EH (cell line): ENCODE measurements at regions not wholly inside any gene's neighbourhood (a gene's known extent, or its start where the extent isn't known, plus 50 kb on each side); places are given as distances from the start of the nearest gene placed in this dataset.
A peak's percentile ranks its signal among the peaks of the same experiment; 100 is the strongest.

Source experiments
- DNase-seq: peaks from one replicate; pipeline ENCODE4 v3.0.0-alpha.2; 2015; ENCODE audit warnings: low read depth

GRCh38 chr3:132237652-132238032 lies 79.6 kb upstream of the ACP3 start:
- DNase-seq: no peak

GRCh38 chr3:132239587-132239986 lies 77.6 kb upstream of the ACP3 start:
- no peak for DNase-seq

GRCh38 chr3:132241776-132242514 lies 75.3 kb upstream of the ACP3 start:
- DNase-seq: no peak

- no peak for DNase-seq
Observed at GRCh38 chr3:132242790-132243189, 74.4 kb upstream of the ACP3 start.

- no peak for DNase-seq
Observed at GRCh38 chr3:132245552-132246142, 71.6 kb upstream of the ACP3 start.

- no peak for DNase-seq
Observed at GRCh38 chr3:132246212-132246611, 71.0 kb upstream of the ACP3 start.

- DNase-seq: no peak
Observed at GRCh38 chr3:132247211-132247610, 70.0 kb upstream of the ACP3 start.

- DNase-seq: no peak
Observed at GRCh38 chr3:132248490-132248889, 68.7 kb upstream of the ACP3 start.

GRCh38 chr3:132253262-132253878 lies 63.8 kb upstream of the ACP3 start:
- peak; percentile 61 for DNase-seq

- no peak for DNase-seq
Observed at GRCh38 chr3:132254076-132254755, 63.0 kb upstream of the ACP3 start.

- peak; percentile 51 for DNase-seq
Observed at GRCh38 chr3:132255041-132255745, 62.0 kb upstream of the ACP3 start.

- peak; percentile 43 for DNase-seq
Observed at GRCh38 chr3:132256989-132257388, 60.2 kb upstream of the ACP3 start.

- DNase-seq: no peak
Observed at GRCh38 chr3:132261506-132261905, 55.7 kb upstream of the ACP3 start.

- DNase-seq: no peak
Observed at GRCh38 chr3:132262305-132262704, 54.9 kb upstream of the ACP3 start.

GRCh38 chr3:132262956-132263355 lies 54.3 kb upstream of the ACP3 start:
- DNase-seq: no peak

- DNase-seq: no peak
Observed at GRCh38 chr3:132265028-132265427, 52.2 kb upstream of the ACP3 start.

- no peak for DNase-seq
Observed at GRCh38 chr3:132265488-132265887, 51.7 kb upstream of the ACP3 start.

GRCh38 chr3:132267391-132267993 lies 49.7 kb upstream of the ACP3 start:
- no peak for DNase-seq
